ENCODE measurements at regions not wholly inside any gene's neighbourhood (a gene's known extent, or its start where the extent isn't known, plus 50 kb on each side); places are given as distances from the start of the nearest gene placed in this dataset.
"Not testable (repeated sequence)": the region's sequence is repeated elsewhere in the genome, so short reads cannot be mapped to it uniquely, and the experiment has no call there.

DNA sequence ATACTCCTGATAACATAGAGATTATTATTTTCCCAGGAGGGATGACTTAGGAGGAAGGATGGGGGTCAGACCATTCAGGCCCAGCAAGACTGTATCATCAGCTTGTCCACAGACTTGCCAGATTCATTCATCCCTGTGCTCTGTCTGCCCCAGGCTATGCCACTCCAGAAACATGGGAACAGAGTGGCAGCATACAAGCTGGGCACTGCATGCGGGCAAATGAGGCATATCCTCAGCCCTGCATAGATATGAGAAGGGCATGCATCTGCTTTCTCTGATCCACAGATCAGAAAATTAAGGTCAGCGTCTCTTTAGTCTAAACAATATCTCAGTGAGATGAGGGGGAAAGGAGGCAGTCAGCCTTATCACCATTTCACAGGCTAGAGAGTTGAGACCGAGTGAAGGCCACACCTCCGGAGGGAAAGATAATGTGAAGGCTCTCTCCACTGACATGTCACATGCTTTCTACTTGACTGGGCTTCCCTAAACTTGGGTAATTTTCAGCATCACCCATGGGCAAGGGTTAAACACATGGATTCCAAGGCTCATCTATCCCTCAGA is 140.5 kb downstream of the TFAP2B start:
- POLR2A ChIA-PET, result no interaction called here

GRCh38 chr6:50961611-50962010 is 142.9 kb downstream of the TFAP2B start:
- ChIA-PET POLR2A (no interaction called here), CTCF (no interaction called here)

More for the DNA sequence above, 140.5 kb downstream of the TFAP2B start:
- CTCF ChIA-PET, result no interaction called here

DNA sequence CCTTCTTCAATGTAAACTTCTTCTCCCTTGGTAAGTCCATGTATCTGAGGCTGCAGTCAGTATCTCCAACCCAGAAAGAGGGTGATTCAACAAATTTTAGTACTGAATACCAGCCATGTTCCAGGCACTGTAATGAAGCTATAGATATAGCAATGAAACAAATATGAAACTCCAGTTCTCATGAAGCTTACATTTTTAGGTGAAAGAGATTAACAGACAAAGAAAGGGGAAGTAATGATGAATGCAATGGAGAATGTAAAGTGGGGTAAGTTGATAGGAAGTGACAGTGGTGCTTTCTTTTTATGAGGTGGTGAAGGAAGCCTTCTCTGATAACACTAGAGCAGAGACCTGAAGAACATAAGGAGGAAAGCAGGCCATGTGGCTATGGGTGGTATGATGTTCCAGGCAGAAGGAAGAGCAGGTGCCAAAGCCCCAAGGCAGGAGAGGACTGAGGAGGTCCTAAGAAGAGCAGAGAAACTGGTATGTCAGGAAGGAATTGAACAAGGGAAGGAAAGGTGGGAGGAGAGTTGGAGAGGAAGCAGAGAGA is 143.6 kb downstream of the TFAP2B start:
- ChIA-PET POLR2A (no interaction called here), CTCF (no interaction called here)

GRCh38 chr6:50963952-50964351 is 145.3 kb downstream of the TFAP2B start:
- ChIA-PET POLR2A (no interaction called here), CTCF (no interaction called here)

- ChIA-PET POLR2A (no interaction called here), CTCF (no interaction called here)
Measured at GRCh38 chr6:50965495-50965894, 146.8 kb downstream of the TFAP2B start.

DNA sequence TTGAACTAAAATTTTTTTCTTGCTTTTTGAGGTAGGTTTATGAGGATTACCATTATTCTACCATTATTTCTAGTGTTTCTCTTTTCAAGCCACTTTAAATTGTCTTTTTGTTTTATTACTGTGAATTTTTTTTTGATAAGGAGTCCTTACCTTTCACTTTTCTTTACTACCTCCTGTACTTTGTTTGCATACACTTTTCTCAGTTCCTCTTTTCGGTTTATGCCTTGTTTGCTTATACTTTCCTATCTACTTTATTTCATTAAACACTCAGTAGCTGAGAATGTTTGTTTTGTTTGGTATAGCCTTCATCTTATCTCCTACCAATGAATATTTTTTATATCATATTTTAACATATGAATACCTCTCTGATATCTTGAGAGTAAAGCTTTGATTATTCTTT is 147.9 kb downstream of the TFAP2B start:
- ChIA-PET CTCF (no interaction called here), POLR2A (no interaction called here)

DNA sequence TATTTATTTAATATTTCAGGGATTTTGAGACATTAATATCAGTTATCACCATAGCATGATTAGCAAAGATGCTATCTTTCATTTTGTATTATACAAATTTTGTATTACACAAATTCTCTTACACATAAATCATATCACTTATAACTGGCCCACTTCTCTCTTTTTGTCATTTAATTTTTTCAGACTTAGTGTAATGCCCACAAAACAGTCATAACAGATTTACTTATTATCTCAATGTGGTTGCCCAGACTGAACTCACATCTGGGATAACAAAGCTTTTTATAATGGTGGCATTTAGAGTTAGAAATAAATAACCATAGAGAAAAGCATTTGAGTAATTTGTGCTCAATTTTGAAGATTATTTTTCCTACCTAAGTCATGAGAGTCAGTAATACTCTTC is 148.3 kb downstream of the TFAP2B start:
- POLR2A ChIA-PET, result no interaction called here
- CTCF ChIA-PET, result no interaction called here

GRCh38 chr6:50968246-50968645 is 149.6 kb downstream of the TFAP2B start:
- POLR2A ChIA-PET, CTCF ChIA-PET: not testable (repeated sequence)

- ChIA-PET POLR2A (no interaction called here), CTCF (no interaction called here)
Measured at GRCh38 chr6:50970908-50971307, 152.2 kb downstream of the TFAP2B start.

DNA sequence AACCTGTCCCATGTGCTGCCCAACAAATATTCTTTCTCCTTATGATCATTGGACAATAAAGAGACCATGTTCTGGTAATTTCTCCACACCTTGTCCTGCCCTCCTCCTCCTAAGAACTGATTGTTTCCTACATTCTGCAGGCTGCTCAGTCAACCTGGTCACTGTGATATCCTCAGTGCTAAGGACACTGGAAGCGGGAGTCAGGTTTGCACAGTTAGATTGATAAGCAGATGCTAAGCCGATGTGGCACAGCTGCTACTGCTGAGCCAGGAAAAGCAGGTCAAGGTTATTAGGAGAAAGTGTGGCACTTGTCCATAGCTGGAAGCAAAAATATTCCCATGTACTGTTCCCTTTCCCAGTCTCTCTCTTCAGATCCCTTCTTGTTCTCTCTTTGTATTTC is 154.8 kb downstream of the TFAP2B start:
- POLR2A ChIA-PET, result no interaction called here
- CTCF ChIA-PET, result no interaction called here

DNA sequence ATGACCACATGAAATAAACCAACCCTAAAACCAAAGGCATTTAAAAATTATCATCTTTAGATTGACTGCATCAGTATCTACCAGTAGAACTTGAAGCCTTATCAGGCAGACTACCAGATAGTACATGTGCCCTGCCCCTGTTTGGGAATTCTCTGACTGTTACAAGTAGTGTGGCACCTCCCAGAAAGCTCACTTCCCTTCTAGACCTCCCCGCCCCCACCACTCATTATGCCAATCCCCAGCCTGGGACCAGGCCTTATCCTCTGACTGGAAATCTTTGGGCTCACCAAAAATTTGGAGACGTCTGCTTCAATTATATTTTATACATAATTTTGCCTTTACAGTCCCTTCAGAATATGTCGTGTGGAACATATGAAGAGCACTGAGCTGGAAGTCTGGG is 155.6 kb downstream of the TFAP2B start:
- ChIA-PET POLR2A (no interaction called here), CTCF (no interaction called here)

DNA sequence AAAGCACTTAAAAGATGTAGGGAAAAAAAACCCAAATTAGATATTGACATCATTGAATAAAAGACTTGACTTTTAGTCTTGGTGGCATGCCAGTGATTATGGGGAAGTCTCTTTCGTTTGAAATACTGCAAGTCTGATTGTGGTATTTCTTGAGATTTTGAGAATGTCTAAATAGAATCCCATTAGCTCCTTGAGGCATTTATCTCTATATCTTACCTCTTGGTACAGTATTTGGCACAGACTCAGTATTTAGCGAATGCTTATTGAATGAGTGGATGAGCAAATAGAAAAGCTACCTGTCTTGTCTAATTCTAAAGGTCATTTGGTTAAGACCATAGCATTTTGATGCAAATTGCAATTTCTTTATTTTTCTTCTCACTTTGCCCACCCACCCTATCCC is 156.5 kb downstream of the TFAP2B start:
- CTCF ChIA-PET, result no interaction called here

GRCh38 chr6:50976907-50977306 is 158.2 kb downstream of the TFAP2B start:
- ChIA-PET POLR2A (no interaction called here), CTCF (no interaction called here)

More for the DNA sequence above, 156.5 kb downstream of the TFAP2B start:
- POLR2A ChIA-PET, result no interaction called here

DNA sequence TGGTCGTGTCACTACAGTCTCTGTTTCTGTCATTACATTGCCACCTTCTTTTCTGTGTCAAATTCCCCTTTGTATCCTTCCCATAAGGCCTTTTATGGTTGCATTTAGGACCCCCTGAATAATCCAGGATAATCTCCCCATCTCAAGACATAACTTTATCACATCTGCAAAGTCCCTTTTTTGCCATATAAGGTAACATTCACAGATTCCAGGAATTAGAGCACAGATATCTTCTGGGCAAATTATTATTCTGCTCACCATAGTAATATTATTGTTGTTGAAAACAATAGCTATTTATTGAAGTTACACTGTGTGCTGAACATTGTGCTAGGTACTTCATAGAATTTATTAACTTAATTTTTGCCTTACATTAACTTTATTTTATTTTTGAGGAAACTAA is 159.1 kb downstream of the TFAP2B start:
- ChIA-PET POLR2A (no interaction called here), CTCF (no interaction called here)

- ChIA-PET CTCF (no interaction called here), POLR2A (no interaction called here)
Measured at GRCh38 chr6:50978380-50979170, 159.9 kb downstream of the TFAP2B start.

DNA sequence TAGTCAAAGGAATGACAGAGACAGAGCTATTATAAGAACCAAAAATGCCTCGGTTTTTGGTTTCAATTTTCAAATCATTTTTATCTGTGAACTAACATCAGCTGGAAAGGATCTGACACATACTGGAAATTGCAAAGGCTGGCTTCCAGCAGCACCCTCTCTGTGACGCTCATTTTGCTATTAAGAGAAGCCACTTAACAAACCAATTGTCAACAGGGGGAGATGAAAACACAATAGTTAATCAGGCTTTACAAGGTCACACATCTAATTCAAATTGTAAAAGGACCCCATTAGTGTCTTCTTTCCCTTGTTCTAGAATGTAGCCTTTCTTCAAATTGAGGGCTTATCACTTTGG is 160.5 kb downstream of the TFAP2B start:
- POLR2A ChIA-PET, result no interaction called here

DNA sequence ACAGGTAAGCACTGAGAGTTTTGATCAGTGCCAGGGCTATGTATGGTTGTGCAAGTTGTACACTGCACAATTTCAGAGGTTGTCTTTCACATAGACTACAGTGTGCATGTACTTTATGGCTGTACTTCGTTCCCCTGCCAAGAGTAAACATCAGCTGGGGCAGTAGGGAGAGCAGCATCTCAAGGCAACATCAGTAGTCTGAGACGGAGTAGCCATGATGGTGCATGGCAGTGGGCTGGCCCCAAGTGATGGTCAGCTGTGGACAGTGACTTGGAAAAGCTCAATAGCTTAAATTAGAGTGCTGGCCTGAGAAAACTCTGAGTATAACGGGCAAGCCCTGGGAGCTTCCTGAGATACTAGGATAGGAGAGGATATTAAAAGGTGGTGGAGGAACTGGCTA is 165.5 kb downstream of the TFAP2B start:
- CTCF ChIA-PET, result no interaction called here
- POLR2A ChIA-PET, result no interaction called here

More for the DNA sequence above, 160.5 kb downstream of the TFAP2B start:
- CTCF ChIA-PET, result no interaction called here

DNA sequence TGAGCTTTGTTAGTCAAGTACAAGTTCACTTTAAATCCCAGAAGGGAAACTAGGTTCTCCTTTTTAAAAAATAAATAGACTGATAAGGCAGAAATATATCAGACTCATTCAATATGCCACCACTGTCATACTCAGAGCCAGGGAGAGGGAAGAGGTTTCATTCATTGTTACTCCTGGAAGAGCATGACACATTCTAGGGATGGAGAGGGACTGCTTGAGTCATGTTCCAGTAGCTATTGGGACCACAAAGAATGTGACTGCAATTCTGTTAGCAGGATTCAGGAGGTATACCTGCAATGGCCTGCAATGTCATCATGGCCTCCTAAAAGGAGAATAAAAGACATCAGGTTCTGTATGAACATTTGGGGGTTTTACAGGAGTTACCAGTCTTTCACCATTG is 167.6 kb downstream of the TFAP2B start:
- ChIA-PET POLR2A (no interaction called here), CTCF (no interaction called here)

- CTCF ChIA-PET, result no interaction called here
- POLR2A ChIA-PET, result no interaction called here
Measured at GRCh38 chr6:50989123-50989522, 170.5 kb downstream of the TFAP2B start.

DNA sequence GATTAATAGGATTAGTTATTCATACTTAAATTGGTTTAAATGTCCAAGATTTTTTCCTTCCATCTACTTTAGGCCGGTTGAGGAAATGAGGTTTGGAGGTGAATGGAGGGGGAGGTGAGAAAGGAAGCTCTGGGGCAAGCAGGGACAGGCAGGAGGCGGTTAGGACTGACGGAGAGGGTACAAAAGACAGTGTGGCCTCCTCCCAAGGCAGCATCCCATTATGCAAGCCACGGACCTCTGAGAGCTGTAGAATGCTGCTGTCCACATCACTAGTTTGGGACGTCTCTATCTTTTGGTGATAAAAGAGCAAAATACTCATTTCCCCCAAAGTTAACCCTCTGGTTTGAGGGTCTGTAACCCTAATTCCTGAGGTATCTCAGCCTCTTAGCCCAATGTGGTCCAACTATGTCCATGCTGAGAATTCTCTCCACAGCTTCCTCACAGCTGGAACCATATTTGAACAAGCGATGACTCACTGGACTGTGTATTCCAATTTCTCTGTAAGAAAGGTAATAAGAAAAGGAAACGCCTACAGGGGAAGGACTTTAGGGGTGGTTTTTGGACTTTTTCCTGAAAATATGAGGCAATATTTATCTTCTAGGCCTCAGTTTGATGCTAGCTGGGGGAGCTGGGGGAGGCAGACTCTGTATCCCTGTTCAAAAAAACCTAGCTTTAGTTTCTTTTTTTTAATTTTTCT is 172.2 kb downstream of the TFAP2B start:
- ChIA-PET CTCF (no interaction called here), POLR2A (no interaction called here)

DNA sequence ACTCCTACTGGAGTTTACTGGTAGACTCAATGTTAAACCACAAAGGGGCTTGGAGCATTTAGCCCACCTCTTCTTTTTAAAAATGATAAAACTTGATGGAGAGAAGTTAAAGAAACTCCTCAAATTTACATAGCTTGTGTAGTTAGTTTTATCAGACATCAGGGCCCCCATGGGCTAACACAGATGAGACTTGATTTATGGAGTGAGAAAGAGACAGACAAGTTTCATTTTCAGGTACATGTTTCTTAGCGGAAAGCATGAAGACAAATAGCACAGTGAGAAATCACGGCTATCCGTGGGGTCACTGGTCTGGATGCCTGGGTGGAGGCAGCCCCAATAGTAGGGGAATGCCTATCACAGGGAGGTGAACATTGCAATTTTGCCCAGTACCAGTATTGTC is 173.6 kb downstream of the TFAP2B start:
- ChIA-PET CTCF (no interaction called here), POLR2A (no interaction called here)
